Right ventricle myocardium superior (tissue), 1 donor: ENCODE measurements at regions not wholly inside any gene's neighbourhood (a gene's known extent, or its start where the extent isn't known, plus 50 kb on each side); places are given as distances from the start of the nearest gene placed in this dataset.
"Not testable (repeated sequence)": the region's sequence is repeated elsewhere in the genome, so short reads cannot be mapped to it uniquely, and the experiment has no call there.

Experiments used
- ATAC-seq: fragments of 200-7000 bp; cut with Tn5 transposase; one replicate; pipeline ENCODE4 v1.9.1; 2020; ENCODE audit warnings: mild to moderate bottlenecking; ENCODE audit not compliant: poor library complexity
- DNase-seq: peaks from one replicate; pipeline ENCODE4 v3.0.0-alpha.2; 2020
- intact Hi-C: fragments of 100-400 bp; cut with DNase I; formaldehyde crosslinking; loops from one replicate; pipeline ENCODE4 v1.11.2; 2022
- donor health status: DM: no; HTN: yes; CAD: no; lungs with severe emphysema.

DNA sequence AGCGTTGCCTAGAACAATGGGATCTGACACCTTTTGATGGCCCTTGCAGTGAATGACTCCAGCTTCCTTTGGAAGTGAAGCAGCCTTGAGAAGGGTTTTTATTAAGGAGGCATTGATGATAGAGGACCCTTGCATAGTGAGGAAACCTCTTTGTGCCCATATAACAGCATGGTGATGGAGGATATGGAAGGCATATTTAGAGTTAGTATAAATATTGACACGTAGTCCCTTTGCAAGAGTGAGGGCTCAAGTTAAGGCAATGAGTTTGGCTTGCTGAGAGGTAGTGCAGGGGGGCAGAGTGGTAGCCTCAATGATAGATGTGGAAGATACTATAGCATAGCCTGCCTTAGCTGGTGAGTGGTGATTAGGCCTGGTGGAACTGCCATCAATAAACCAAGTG is 173.8 kb downstream of the UNC5CL start:
- ATAC-seq, DNase-seq, intact Hi-C loops: not testable (repeated sequence)

DNA sequence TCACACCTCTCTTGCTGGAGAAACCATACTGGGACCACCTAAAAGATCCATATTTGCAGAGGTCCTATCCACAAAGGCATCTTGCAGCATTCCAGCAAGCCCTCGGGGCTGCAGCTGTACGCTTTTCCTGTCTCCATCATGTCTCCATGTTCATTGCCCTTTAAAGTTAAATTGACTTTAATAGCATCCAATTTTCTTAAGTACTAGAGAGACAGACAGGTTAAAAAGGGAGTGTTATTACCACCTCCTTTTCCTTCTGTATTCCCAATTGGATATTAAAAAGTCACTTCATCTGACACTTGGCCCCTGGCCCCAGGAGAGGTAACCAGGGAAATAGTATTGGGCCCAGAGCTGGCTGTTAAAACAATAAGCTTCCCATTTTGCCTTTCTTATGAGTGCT is 178.6 kb downstream of the UNC5CL start:
- no peak for DNase-seq
- intact Hi-C loops = no loop called here
- ATAC-seq = no peak

DNA sequence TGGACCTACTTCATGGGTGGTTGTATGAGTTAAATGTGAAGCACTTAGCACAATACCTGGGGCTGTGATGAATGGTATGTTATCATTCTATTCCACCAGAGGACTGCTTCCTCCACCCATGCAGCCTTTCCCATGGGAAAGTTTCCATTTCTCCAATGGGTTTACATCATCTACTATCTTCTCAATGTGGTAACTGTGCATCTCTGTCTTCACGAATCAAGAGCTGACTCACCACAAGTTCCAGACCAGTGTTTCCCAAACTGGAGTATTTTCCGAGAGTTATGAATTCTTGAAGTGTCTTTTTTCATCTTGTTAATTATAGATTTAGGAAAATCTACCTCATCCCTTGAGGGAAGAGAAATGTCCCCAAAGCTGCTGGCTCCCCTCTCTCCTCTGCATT is 182.8 kb downstream of the UNC5CL start:
- intact Hi-C loops = no loop called here
- ATAC-seq (no peak), DNase-seq (no peak)

DNA sequence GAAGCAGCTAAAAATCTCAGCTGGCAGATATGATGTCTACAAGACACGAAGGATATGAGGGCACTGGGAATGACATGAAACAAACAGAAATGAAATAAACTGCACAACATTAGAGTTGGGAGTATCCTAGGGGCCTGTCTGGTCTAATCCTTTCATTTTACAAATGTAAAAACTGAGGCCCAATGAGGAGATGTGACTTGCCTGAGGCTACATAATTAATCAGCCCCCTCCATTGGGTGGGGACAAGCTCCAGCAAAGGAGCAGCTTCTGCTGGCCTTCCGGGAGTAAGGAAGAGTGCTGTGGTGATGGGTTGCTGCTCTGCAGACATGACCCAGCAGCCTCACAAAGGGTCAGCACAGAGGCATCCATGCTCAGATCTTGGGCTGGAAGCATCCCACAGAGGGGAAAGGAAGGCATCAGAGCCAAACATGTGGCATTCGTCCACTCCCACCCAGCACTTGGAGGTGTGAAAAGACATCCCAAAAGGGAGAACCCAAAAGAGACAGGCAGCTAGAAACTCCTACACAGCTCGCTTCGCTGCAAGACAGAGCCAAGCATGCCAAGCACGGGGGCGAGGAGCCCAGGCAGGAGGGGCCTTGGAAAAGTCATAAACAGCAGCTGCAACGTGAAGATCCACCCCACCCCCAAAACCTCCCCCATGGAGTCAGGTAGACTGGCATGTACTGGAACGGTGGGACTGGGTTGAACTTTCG is 183.7 kb downstream of the UNC5CL start:
- intact Hi-C loops = no loop called here
- ATAC-seq = no peak

DNA sequence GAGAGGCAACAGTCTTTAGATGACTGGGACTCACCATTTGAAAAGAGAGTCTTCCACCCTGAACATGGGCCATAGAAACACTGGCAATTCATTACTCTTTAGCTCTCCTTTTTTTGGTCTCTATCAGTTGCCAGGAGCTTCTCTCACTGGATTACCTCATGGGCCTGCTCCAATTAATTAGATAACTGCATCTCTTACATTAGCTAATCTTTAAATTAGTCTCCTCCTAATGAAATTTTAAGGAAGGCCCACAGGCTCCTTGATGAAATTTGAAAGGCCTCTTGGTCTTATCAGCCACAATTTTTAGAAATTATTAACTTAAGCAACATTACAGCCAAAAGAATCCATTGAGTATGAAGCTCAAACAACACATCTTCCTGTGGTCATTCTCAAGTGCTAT is 184.4 kb downstream of the UNC5CL start:
- ATAC-seq (no peak), DNase-seq (no peak)
- intact Hi-C loops = no loop called here

More for the DNA sequence above, 183.7 kb downstream of the UNC5CL start:
- DNase-seq = no peak

GRCh38 chr6:40852779-40853373 is 186.1 kb downstream of the UNC5CL start:
- intact Hi-C loops = no loop called here
- ATAC-seq (no peak), DNase-seq (no peak)

- DNase-seq (no peak), ATAC-seq (no peak)
- intact Hi-C loops = loop anchor here (10.0 kb wide), 1 partner anchor 865 kb away; no protein-coding TSS in a partner anchor
These were observed 189.5 kb downstream of the UNC5CL start for GRCh38 chr6:40849546-40849945.

DNA sequence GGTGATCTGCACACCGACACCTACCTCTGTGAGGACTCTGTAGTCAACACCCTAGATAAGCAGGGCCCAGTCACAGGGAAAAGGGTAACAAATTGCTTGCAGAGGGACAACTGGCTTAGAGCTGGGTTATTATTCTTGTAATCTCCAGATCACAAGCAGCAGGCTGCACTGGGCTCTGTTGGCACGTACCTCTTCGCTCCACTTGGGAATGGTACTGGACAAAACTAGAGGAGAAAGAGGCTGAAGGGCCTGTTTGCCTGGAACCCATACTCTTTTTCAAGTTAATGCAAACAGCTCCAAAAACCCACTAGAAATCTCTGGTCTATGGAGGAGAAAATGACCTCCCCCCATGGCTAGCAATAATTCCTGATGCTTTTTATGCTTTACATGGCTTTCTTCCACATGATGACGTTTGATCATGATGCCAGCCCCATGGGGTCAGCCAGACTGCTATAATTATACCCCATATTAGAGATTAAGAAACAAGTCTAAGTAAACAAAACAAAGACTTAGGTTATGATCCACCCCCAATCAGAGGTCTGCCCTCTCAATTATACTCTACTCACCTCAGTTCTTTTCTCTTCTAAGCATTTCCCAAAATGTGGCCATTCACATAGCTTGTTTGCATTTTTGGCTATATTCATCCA is 190.0 kb downstream of the UNC5CL start:
- intact Hi-C loops = loop anchor here (10.0 kb wide), 1 partner anchor 864 kb away; no protein-coding TSS in a partner anchor
- ATAC-seq = no peak
- no peak for DNase-seq

GRCh38 chr6:40848038-40848437 is 191.0 kb downstream of the UNC5CL start:
- DNase-seq = no peak
- intact Hi-C loops = loop anchor here (10.0 kb wide), 1 partner anchor 863 kb away; no protein-coding TSS in a partner anchor
- no peak for ATAC-seq

DNA sequence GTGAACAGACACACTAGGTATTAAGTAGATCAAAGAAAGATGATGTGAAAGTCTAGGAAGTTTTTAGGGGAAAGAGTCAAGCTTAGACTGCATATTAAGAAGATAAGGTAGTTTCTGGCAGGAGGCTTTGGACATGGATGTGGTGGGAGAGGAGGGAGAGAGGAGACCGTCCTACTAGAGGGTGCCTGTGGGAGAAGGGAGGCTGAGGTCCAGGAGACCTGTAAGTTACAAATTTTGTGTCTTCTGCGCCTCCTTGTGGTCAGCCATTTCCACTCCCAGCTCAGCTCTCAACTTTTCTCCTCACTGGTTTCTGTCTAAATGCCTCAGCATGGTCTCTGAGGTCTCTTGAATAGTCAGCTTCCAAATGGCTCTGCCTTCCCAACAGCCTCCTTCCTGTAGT is 193.5 kb downstream of the UNC5CL start:
- intact Hi-C loops = loop anchor here (10.0 kb wide), 1 partner anchor 861 kb away; no protein-coding TSS in a partner anchor
- DNase-seq (peak; percentile 41), ATAC-seq (no peak)

GRCh38 chr6:40844246-40844645 is 194.8 kb downstream of the UNC5CL start:
- no peak for ATAC-seq
- DNase-seq = no peak
- intact Hi-C loops = loop anchor here (10.0 kb wide), 1 partner anchor 859 kb away; no protein-coding TSS in a partner anchor

- intact Hi-C loops = loop anchor here (10.0 kb wide), 1 partner anchor 857 kb away; no protein-coding TSS in a partner anchor
- ATAC-seq (no peak), DNase-seq (no peak)
These were observed 197.3 kb downstream of the UNC5CL start for GRCh38 chr6:40841721-40842120.

GRCh38 chr6:40832691-40833090 is 206.3 kb downstream of the UNC5CL start:
- no peak for DNase-seq
- intact Hi-C loops = no loop called here
- peak; percentile 60 for ATAC-seq

- intact Hi-C loops = no loop called here
- ATAC-seq = no peak
- DNase-seq = no peak
These were observed 207.6 kb downstream of the UNC5CL start for GRCh38 chr6:40831381-40831780.

GRCh38 chr6:40825102-40825501 is 213.9 kb downstream of the UNC5CL start:
- DNase-seq = no peak
- ATAC-seq = no peak
- intact Hi-C loops = loop anchor here (10.0 kb wide), 1 partner anchor 500 kb away; no protein-coding TSS in a partner anchor

DNA sequence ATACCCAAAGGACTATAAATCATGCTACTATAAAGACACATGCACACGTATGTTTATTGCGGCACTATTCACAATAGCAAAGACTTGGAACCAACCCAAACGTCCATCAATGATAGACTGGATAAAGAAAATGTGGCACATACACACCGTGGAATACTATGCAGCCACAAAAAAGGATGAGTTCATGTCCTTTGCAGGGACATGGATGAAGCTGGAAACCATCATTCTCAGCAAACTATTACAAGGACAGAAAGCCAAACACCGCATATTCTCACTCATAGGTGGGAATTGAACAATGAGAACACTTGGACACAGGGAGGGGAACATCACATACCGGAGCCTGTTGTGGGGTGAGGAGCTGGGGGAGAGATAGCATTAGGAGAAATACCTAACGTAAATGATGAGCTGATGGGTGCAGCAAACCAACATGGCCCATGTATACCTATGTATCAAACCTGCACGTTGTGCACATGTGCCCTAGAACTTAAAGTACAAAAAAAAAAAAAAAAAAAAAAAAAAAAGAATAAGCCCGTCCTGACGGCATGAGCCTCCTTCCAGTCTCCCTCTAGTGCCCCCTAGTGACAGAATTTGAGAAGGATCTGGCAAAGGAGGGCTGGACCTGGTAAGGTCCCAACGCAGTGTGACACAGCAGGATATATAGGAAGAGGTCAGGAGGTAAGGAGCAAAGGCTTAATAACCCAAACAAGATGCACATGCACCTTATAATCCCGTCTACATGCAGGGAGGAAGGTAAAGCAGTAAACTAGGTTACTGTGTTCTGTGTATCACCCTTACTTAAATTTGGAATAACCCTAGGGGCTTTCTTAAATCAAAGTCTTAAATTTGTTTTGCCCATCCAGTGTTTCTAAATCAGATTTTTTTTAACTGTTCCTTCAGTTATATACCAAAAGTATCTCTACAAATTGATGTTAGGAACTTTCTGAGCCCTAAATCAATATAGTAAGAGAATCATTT is 214.8 kb downstream of the UNC5CL start:
- DNase-seq = not testable (repeated sequence)
- intact Hi-C loops = loop anchor here (10.0 kb wide), 1 partner anchor 499 kb away; no protein-coding TSS in a partner anchor
- peak; percentile 75 for ATAC-seq

- intact Hi-C loops = loop anchor here (10.0 kb wide), 1 partner anchor 498 kb away; no protein-coding TSS in a partner anchor
- no peak for ATAC-seq
- DNase-seq = no peak
These were observed 216.4 kb downstream of the UNC5CL start for GRCh38 chr6:40822619-40823018.

- ATAC-seq = no peak
- intact Hi-C loops = no loop called here
These were observed 219.7 kb downstream of the UNC5CL start for GRCh38 chr6:40819182-40819834.

More at GRCh38 chr6:40819182-40819834, 219.7 kb downstream of the UNC5CL start:
- DNase-seq = no peak
